HepG2 (cell line): ENCODE measurements at regions not wholly inside any gene's neighbourhood (a gene's known extent, or its start where the extent isn't known, plus 50 kb on each side); places are given as distances from the start of the nearest gene placed in this dataset.

Source experiments
- ATAC-seq: fragments of 200-7000 bp; cut with Tn5 transposase; 3 replicates; pipeline ENCODE4 v1.9.1; 2020; ENCODE audit warnings: mild to moderate bottlenecking, moderate library complexity
- BruUV-seq: library from RNA; stranded (reverse); fragments of 400-500 nt; replicated peaks from 2 replicates; lab custom pipeline; 2021; lab: Mats Ljungman, UMichigan
- CTCF ChIA-PET: fragments of 300-600 bp; formaldehyde crosslinking; extraction: SDS; loops from one replicate; lab custom pipeline; 2021; ENCODE audit warnings: low total read pairs, inconsistent platforms, low intra/inter-chr PET ratio; lab: Yijun Ruan, JAX
- POLR2A ChIA-PET: fragments of 350-600 bp; sonication (Branson Sonifier 250); formaldehyde crosslinking; loops from one replicate; lab custom pipeline; 2020; ENCODE audit warnings: antibody characterized with exemption, inconsistent platforms; lab: Yijun Ruan, JAX
- DNase-seq: peaks from one replicate; pipeline ENCODE4 v3.0.0-alpha.2; 2015; ENCODE audit warnings: low spot score
- FAIRE-seq: peaks from 3 replicates; lab custom pipeline; 2011; peaks lifted over from hg19 to GRCh38; lab: Jason Lieb, UNC
- H2AFZ ChIP-seq: one replicate; pipeline ENCODE4 v1.6.1; 2011; ENCODE audit warnings: low read length, inconsistent platforms
- H3K27ac ChIP-seq: fragments of 300-600 bp; 3 replicates; pipeline ENCODE4 v1.8.0; 2011; ENCODE audit warnings: mixed run types, mild to moderate bottlenecking, mixed read lengths, low read length, inconsistent platforms; ENCODE audit not compliant: insufficient read depth; ENCODE audit errors: extremely low read length
- H3K27me3 ChIP-seq, 2 experiments: fragments of 200-600 bp in 1 of 2; 2 replicates in 1 of 2; 3 replicates in 1 of 2; pipeline versions ENCODE4 v1.6.0 to v1.8.0; 2011; ENCODE audit warnings: low read length in 2 of 2, mild to moderate bottlenecking in 2 of 2, moderate library complexity in 2 of 2, inconsistent platforms in 1 of 2; ENCODE audit not compliant: insufficient read depth in 2 of 2, control insufficient read depth in 1 of 2
- H3K36me3 ChIP-seq, 2 experiments: fragments of 200-600 bp in 1 of 2; replicated peaks in 1 of 2; 2 replicates in 1 of 2; 3 replicates in 1 of 2; pipeline versions ENCODE4 v1.5.1 to v1.8.0; 2011; ENCODE audit warnings: low read length in 2 of 2, inconsistent platforms in 1 of 2; ENCODE audit not compliant: insufficient read depth in 2 of 2, control insufficient read depth in 1 of 2
- H3K4me1 ChIP-seq: 2 replicates; pipeline ENCODE4 v1.5.1; 2012; ENCODE audit warnings: low read length, inconsistent platforms; ENCODE audit not compliant: insufficient read depth
- H3K4me2 ChIP-seq: 2 replicates; pipeline ENCODE4 v1.6.0; 2011; ENCODE audit warnings: low read depth, low read length, inconsistent platforms
- H3K4me3 ChIP-seq, 3 experiments: fragments of 200-600 bp in 1 of 3; sonication (generic), shearing (Covaris generic) in 1 of 3; replicated peaks in 1 of 3; 2 replicates each; pipeline ENCODE4 v1.5.1; 2011 to 2016; ENCODE audit warnings: low read length in 3 of 3, inconsistent platforms in 2 of 3, low read depth in 2 of 3, mild to moderate bottlenecking in 2 of 3, control low read depth in 1 of 3, mixed read lengths in 1 of 3; ENCODE audit not compliant: insufficient read depth in 1 of 3
- H3K79me2 ChIP-seq: one replicate; pipeline ENCODE4 v1.6.1; 2011; ENCODE audit warnings: low read length, inconsistent platforms; ENCODE audit not compliant: insufficient read depth
- H3K9ac ChIP-seq: 2 replicates; pipeline ENCODE4 v1.6.0; 2011; ENCODE audit warnings: mild to moderate bottlenecking, low read depth, low read length, inconsistent platforms; ENCODE audit not compliant: insufficient read depth
- H3K9me3 ChIP-seq: 2 replicates; pipeline ENCODE4 v1.5.1; 2012; ENCODE audit warnings: mild to moderate bottlenecking, low read length
- H4K20me1 ChIP-seq: 2 replicates; pipeline ENCODE4 v1.6.0; 2011; ENCODE audit warnings: inconsistent platforms, mild to moderate bottlenecking, low read length, moderate library complexity; ENCODE audit not compliant: insufficient read depth
- DMTF1 ChIP-seq: sonication (generic); formaldehyde crosslinking; IDR thresholded peaks from 2 replicates; pipeline ENCODE4 v1.4.0; 2020; ENCODE audit warnings: mild to moderate bottlenecking, missing genetic modification reagents
- HNRNPLL ChIP-seq: fragments of 200-400 bp; formaldehyde crosslinking; IDR thresholded peaks from 2 replicates; pipeline ENCODE4 v1.6.1; 2017; ENCODE audit warnings: mild to moderate bottlenecking, low read depth, low read length; ENCODE audit not compliant: poor library complexity, severe bottlenecking
- KIAA2018 ChIP-seq: sonication (generic); formaldehyde crosslinking; IDR thresholded peaks from 2 replicates; pipeline ENCODE4 v1.5.0; 2020; ENCODE audit warnings: mild to moderate bottlenecking, missing genetic modification reagents, borderline replicate concordance
- MXD4 ChIP-seq: IDR thresholded peaks from 2 replicates; pipeline ENCODE4 v1.6.1; 2016; ENCODE audit warnings: mild to moderate bottlenecking, missing biosample characterization, missing genetic modification reagents
- PLRG1 ChIP-seq: fragments of 450-650 bp; conservative IDR thresholded peaks from 2 replicates; pipeline ENCODE4 v1.6.1; 2016
- ZNF326 ChIP-seq: sonication (generic); formaldehyde crosslinking; IDR thresholded peaks from 2 replicates; pipeline ENCODE4 v1.4.0; 2020; ENCODE audit warnings: missing genetic modification reagents, borderline replicate concordance
- ZNF597 ChIP-seq: sonication (generic); formaldehyde crosslinking; IDR thresholded peaks from 2 replicates; pipeline ENCODE4 v1.5.0; 2020; ENCODE audit warnings: missing genetic modification reagents
- WGBS: methylation state at CpG from one replicate; pipeline ENCODE4 v1.1.6; 2017; ENCODE audit warnings: low lambda C conversion rate; 5-methylcytosine and 5-hydroxymethylcytosine counted together
- in situ Hi-C: cut with HindIII; loops from 2 replicates; pipeline ENCODE4 v1.10.0; 2017; ENCODE audit warnings: low pct_unique_long_range_greater_than_20kb; ENCODE audit not compliant: extremely low pct_ligation_motif_present
- intact Hi-C: fragments of 100-400 bp; cut with micrococcal nuclease; formaldehyde crosslinking; loops from one replicate; pipeline ENCODE4 v1.10.0; 2022; ENCODE audit not compliant: unreplicated experiment

- Histone ChIP-seq H3K79me2 (no peaks in the 10 kb centered on the region), H3K27me3 (no peaks in the 10 kb centered on the region), H3K4me2 (no peak overlapping the region), H3K9me3 (no peaks in the 10 kb centered on the region), H3K4me3 (no peak overlapping the region), H3K4me1 (no peaks in the 10 kb centered on the region), H2AFZ (no peak overlapping the region), H3K27ac (no peak overlapping the region), H4K20me1 (no peaks in the 10 kb centered on the region), H3K9ac (no peak overlapping the region), H3K36me3 (no peaks in the 10 kb centered on the region)
- no TSS peak for BruUV-seq
- TF ChIP-seq MXD4 (CRISPR knock-in tag) (no peak), ZNF326 (CRISPR knock-in tag) (no peak)
- POLR2A ChIA-PET: no interaction called here
- WGBS: 6% methylated on average over 1 of the region's 1 CpG
- FAIRE-seq (no peak), DNase-seq (no peak), ATAC-seq (no peak)
- CTCF ChIA-PET: no interaction called here
- intact Hi-C loops: no loop called here
- in situ Hi-C loops: no loop called here
Observed at GRCh38 chr1:103218821-103219220, 110.5 kb upstream of the COL11A1 start.

- intact Hi-C loops: no loop called here
- TF ChIP-seq KIAA2018: no peak
- TF ChIP-seq HNRNPLL: no peak
- TF ChIP-seq PLRG1: no peak
- no peak for TF ChIP-seq DMTF1 (CRISPR knock-in tag)
- no peak for TF ChIP-seq ZNF597 (CRISPR knock-in tag)
Observed at GRCh38 chr1:103218369-103218768, 110.0 kb upstream of the COL11A1 start.

More at GRCh38 chr1:103218369-103218768, 110.0 kb upstream of the COL11A1 start:
- Histone ChIP-seq H3K4me3 (no peak overlapping the region), H3K9ac (no peak overlapping the region), H3K9me3 (no peaks in the 10 kb centered on the region), H3K27me3 (no peaks in the 10 kb centered on the region), H3K27ac (no peak overlapping the region), H4K20me1 (no peaks in the 10 kb centered on the region), H3K4me1 (no peaks in the 10 kb centered on the region), H3K36me3 (no peaks in the 10 kb centered on the region), H2AFZ (no peak overlapping the region), H3K79me2 (no peaks in the 10 kb centered on the region), H3K4me2 (no peak overlapping the region)
- DNase-seq: no peak
- POLR2A ChIA-PET: no interaction called here
- no peak for ATAC-seq
- FAIRE-seq: no peak
- in situ Hi-C loops: no loop called here
- BruUV-seq: no TSS peak
- CTCF ChIA-PET: no interaction called here
